HepG2 (cell line): ENCODE measurements at regions not wholly inside any gene's neighbourhood (a gene's known extent, or its start where the extent isn't known, plus 50 kb on each side); places are given as distances from the start of the nearest gene placed in this dataset.

ENCODE experiments used
- ATAC-seq: fragments of 200-7000 bp; cut with Tn5 transposase; 3 replicates; pipeline ENCODE4 v1.9.1; 2020; ENCODE audit warnings: mild to moderate bottlenecking, moderate library complexity
- BruUV-seq: library from RNA; stranded (reverse); fragments of 400-500 nt; replicated peaks from 2 replicates; lab custom pipeline; 2021; lab: Mats Ljungman, UMichigan
- CTCF ChIA-PET: fragments of 300-600 bp; formaldehyde crosslinking; extraction: SDS; loops from one replicate; lab custom pipeline; 2021; ENCODE audit warnings: low total read pairs, inconsistent platforms, low intra/inter-chr PET ratio; lab: Yijun Ruan, JAX
- POLR2A ChIA-PET: fragments of 350-600 bp; sonication (Branson Sonifier 250); formaldehyde crosslinking; loops from one replicate; lab custom pipeline; 2020; ENCODE audit warnings: antibody characterized with exemption, inconsistent platforms; lab: Yijun Ruan, JAX
- DNase-seq: peaks from one replicate; pipeline ENCODE4 v3.0.0-alpha.2; 2015; ENCODE audit warnings: low spot score
- FAIRE-seq: peaks from 3 replicates; lab custom pipeline; 2011; peaks lifted over from hg19 to GRCh38; lab: Jason Lieb, UNC
- H2AFZ ChIP-seq: one replicate; pipeline ENCODE4 v1.6.1; 2011; ENCODE audit warnings: low read length, inconsistent platforms
- H3K27ac ChIP-seq: fragments of 300-600 bp; 3 replicates; pipeline ENCODE4 v1.8.0; 2011; ENCODE audit warnings: mixed run types, mild to moderate bottlenecking, mixed read lengths, low read length, inconsistent platforms; ENCODE audit not compliant: insufficient read depth; ENCODE audit errors: extremely low read length
- H3K27me3 ChIP-seq, 2 experiments: fragments of 200-600 bp in 1 of 2; 2 replicates in 1 of 2; 3 replicates in 1 of 2; pipeline versions ENCODE4 v1.6.0 to v1.8.0; 2011; ENCODE audit warnings: low read length in 2 of 2, mild to moderate bottlenecking in 2 of 2, moderate library complexity in 2 of 2, inconsistent platforms in 1 of 2; ENCODE audit not compliant: insufficient read depth in 2 of 2, control insufficient read depth in 1 of 2
- H3K36me3 ChIP-seq, 2 experiments: fragments of 200-600 bp in 1 of 2; replicated peaks in 1 of 2; 2 replicates in 1 of 2; 3 replicates in 1 of 2; pipeline versions ENCODE4 v1.5.1 to v1.8.0; 2011; ENCODE audit warnings: low read length in 2 of 2, inconsistent platforms in 1 of 2; ENCODE audit not compliant: insufficient read depth in 2 of 2, control insufficient read depth in 1 of 2
- H3K4me1 ChIP-seq: 2 replicates; pipeline ENCODE4 v1.5.1; 2012; ENCODE audit warnings: low read length, inconsistent platforms; ENCODE audit not compliant: insufficient read depth
- H3K4me2 ChIP-seq: 2 replicates; pipeline ENCODE4 v1.6.0; 2011; ENCODE audit warnings: low read depth, low read length, inconsistent platforms
- H3K4me3 ChIP-seq, 3 experiments: fragments of 200-600 bp in 1 of 3; sonication (generic), shearing (Covaris generic) in 1 of 3; replicated peaks in 1 of 3; 2 replicates each; pipeline ENCODE4 v1.5.1; 2011 to 2016; ENCODE audit warnings: low read length in 3 of 3, inconsistent platforms in 2 of 3, low read depth in 2 of 3, mild to moderate bottlenecking in 2 of 3, control low read depth in 1 of 3, mixed read lengths in 1 of 3; ENCODE audit not compliant: insufficient read depth in 1 of 3
- H3K79me2 ChIP-seq: one replicate; pipeline ENCODE4 v1.6.1; 2011; ENCODE audit warnings: low read length, inconsistent platforms; ENCODE audit not compliant: insufficient read depth
- H3K9ac ChIP-seq: 2 replicates; pipeline ENCODE4 v1.6.0; 2011; ENCODE audit warnings: mild to moderate bottlenecking, low read depth, low read length, inconsistent platforms; ENCODE audit not compliant: insufficient read depth
- H3K9me3 ChIP-seq: 2 replicates; pipeline ENCODE4 v1.5.1; 2012; ENCODE audit warnings: mild to moderate bottlenecking, low read length
- H4K20me1 ChIP-seq: 2 replicates; pipeline ENCODE4 v1.6.0; 2011; ENCODE audit warnings: inconsistent platforms, mild to moderate bottlenecking, low read length, moderate library complexity; ENCODE audit not compliant: insufficient read depth
- AGO1 ChIP-seq: fragments of 200-400 bp; formaldehyde crosslinking; IDR thresholded peaks from 2 replicates; pipeline ENCODE4 v1.6.1; 2017; ENCODE audit warnings: mild to moderate bottlenecking, low read depth, low read length, moderate library complexity; ENCODE audit not compliant: poor library complexity, severe bottlenecking
- ATF2 ChIP-seq: sonication (generic); formaldehyde crosslinking; IDR thresholded peaks from 2 replicates; pipeline ENCODE4 v1.4.0; 2020; ENCODE audit warnings: missing genetic modification reagents
- DBP ChIP-seq: sonication (generic); formaldehyde crosslinking; IDR thresholded peaks from 2 replicates; pipeline ENCODE4 v1.4.0; 2020; ENCODE audit warnings: missing genetic modification reagents; ENCODE audit errors: not compliant biosample characterization
- HES4 ChIP-seq: sonication (generic); formaldehyde crosslinking; IDR thresholded peaks from 2 replicates; pipeline ENCODE4 v1.9.0; 2021; ENCODE audit warnings: mild to moderate bottlenecking, missing genetic modification reagents, borderline replicate concordance
- KDM1A ChIP-seq: IDR thresholded peaks from 2 replicates; pipeline ENCODE4 v1.6.1; 2016; ENCODE audit warnings: missing compliant biosample characterization
- MTF2 ChIP-seq: sonication (generic); formaldehyde crosslinking; IDR thresholded peaks from 2 replicates; pipeline ENCODE4 v1.5.0; 2020; ENCODE audit warnings: missing genetic modification reagents, borderline replicate concordance
- RBM39 ChIP-seq: fragments of 200-400 bp; formaldehyde crosslinking; IDR thresholded peaks from one replicate; pipeline ENCODE4 v1.6.1; 2018; ENCODE audit warnings: antibody characterized with exemption, mild to moderate bottlenecking, low read depth, low read length; ENCODE audit not compliant: poor library complexity, severe bottlenecking
- RCOR2 ChIP-seq: IDR thresholded peaks from 2 replicates; pipeline ENCODE4 v1.6.1; 2016; ENCODE audit warnings: missing biosample characterization, missing genetic modification reagents
- SOX13 ChIP-seq, 3 experiments: fragments of 450-650 bp in 1 of 3; sonication (generic) in 1 of 3; formaldehyde crosslinking in 1 of 3; IDR thresholded peaks in 2 of 3; conservative IDR thresholded peaks in 1 of 3; 2 replicates each; pipeline versions ENCODE4 v1.5.0 to v1.6.1; 2016 to 2020; ENCODE audit warnings: antibody characterized with exemption in 1 of 3, mild to moderate bottlenecking in 1 of 3, missing compliant biosample characterization in 1 of 3, missing genetic modification reagents in 1 of 3, moderate library complexity in 1 of 3
- THAP9 ChIP-seq: sonication (generic); formaldehyde crosslinking; IDR thresholded peaks from 2 replicates; pipeline ENCODE4; 2020; ENCODE audit warnings: missing genetic modification reagents, mild to moderate bottlenecking, borderline replicate concordance
- ZBTB33 ChIP-seq: sonication (generic); formaldehyde crosslinking; IDR thresholded peaks from 2 replicates; pipeline ENCODE4 v1.4.0; 2020; ENCODE audit warnings: missing genetic modification reagents
- ZFP37 ChIP-seq: sonication (generic); formaldehyde crosslinking; IDR thresholded peaks from 2 replicates; pipeline ENCODE4 v1.4.0; 2020; ENCODE audit warnings: missing genetic modification reagents, borderline replicate concordance
- ZNF484 ChIP-seq: sonication (generic); formaldehyde crosslinking; IDR thresholded peaks from 2 replicates; pipeline ENCODE4 v1.5.1; 2020; ENCODE audit warnings: mild to moderate bottlenecking, low read depth, missing genetic modification reagents, borderline replicate concordance
- ZNF530 ChIP-seq: sonication (generic); formaldehyde crosslinking; IDR thresholded peaks from 2 replicates; pipeline ENCODE4 v1.5.0; 2020; ENCODE audit warnings: low read depth, mild to moderate bottlenecking, missing genetic modification reagents
- ZNF766 ChIP-seq: sonication (generic); formaldehyde crosslinking; IDR thresholded peaks from 2 replicates; pipeline ENCODE4 v1.5.0; 2020; ENCODE audit warnings: missing genetic modification reagents, borderline replicate concordance
- whole genome bisulfite sequencing: methylation state at CpG from one replicate; pipeline ENCODE4 v1.1.6; 2017; ENCODE audit warnings: low lambda C conversion rate; 5-methylcytosine and 5-hydroxymethylcytosine counted together
- in situ Hi-C: cut with HindIII; loops from 2 replicates; pipeline ENCODE4 v1.10.0; 2017; ENCODE audit warnings: low pct_unique_long_range_greater_than_20kb; ENCODE audit not compliant: extremely low pct_ligation_motif_present
- intact Hi-C: fragments of 100-400 bp; cut with micrococcal nuclease; formaldehyde crosslinking; loops from one replicate; pipeline ENCODE4 v1.10.0; 2022; ENCODE audit not compliant: unreplicated experiment

GRCh38 chr2:239804161-239805042 is 220.7 kb downstream of the NDUFA10 start:
- Histone ChIP-seq H3K27ac (no peak overlapping the region), H3K79me2 (no peaks in the 10 kb centered on the region)
- POLR2A ChIA-PET: no interaction called here
- TF ChIP-seq ZNF530 (CRISPR knock-in tag) (no peak), MTF2 (CRISPR knock-in tag) (no peak), ATF2 (CRISPR knock-in tag) (no peak), SOX13 (IDR thresholded peaks at IDR 0.05) (no peak), SOX13 (CRISPR knock-in tag; conservative IDR thresholded peaks at IDR 0.05 in 1 of 2, IDR thresholded peaks at IDR 0.05 in 1 of 2) (no peak), RCOR2 (CRISPR knock-in tag) (no peak), DBP (no peak), ZNF766 (no peak), ZFP37 (CRISPR knock-in tag) (no peak), ZBTB33 (no peak), HES4 (CRISPR knock-in tag) (no peak), RBM39 (no peak), KDM1A (no peak), THAP9 (no peak), ZNF484 (CRISPR knock-in tag) (no peak), AGO1 (no peak)
- TF ChIP-seq, all 625 proteins: peak for 0
- Histone ChIP-seq H2AFZ (no peak overlapping the region), H3K36me3 (no peaks in the 10 kb centered on the region), H3K27me3 (peaks cover 4 to 84% of the 10 kb centered on the region in 2 experiments; a peak in 4 of 5 replicates), H3K4me2 (no peak overlapping the region), H4K20me1 (no peaks in the 10 kb centered on the region), H3K9ac (no peak overlapping the region), H3K4me1 (no peaks in the 10 kb centered on the region), H3K9me3 (no peaks in the 10 kb centered on the region), H3K4me3 (no peak overlapping the region)
- DNase-seq (no peak), ATAC-seq (peak; percentile 20; the same call in 1 of the 3 replicates), FAIRE-seq (no peak)
- in situ Hi-C loops: no loop called here
- BruUV-seq: no TSS peak
- 34% methylated on average over 9 of the region's 18 CpGs for WGBS
- CTCF ChIA-PET: no interaction called here
- intact Hi-C loops: no loop called here
